SK-N-SH treated with all-trans-retinoic acid at 6 μM for 48 hours (cell line): ENCODE measurements at regions not wholly inside any gene's neighbourhood (a gene's known extent, or its start where the extent isn't known, plus 50 kb on each side); places are given as distances from the start of the nearest gene placed in this dataset.

Source experiments
- ATAC-seq: fragments of 200-7000 bp; cut with Tn5 transposase; 3 replicates; pipeline ENCODE4 v1.9.1; 2020; ENCODE audit warnings: mild to moderate bottlenecking, moderate library complexity
- ARNTL ChIP-seq: fragments of 450-650 bp; formaldehyde crosslinking; IDR thresholded peaks from 2 replicates; pipeline ENCODE4 v1.5.0; 2020; ENCODE audit warnings: low read depth, mild to moderate bottlenecking, moderate library complexity, borderline replicate concordance
- BACH2 ChIP-seq: fragments of 250-450 bp; sonication (Bioruptor Pico); IDR thresholded peaks from 2 replicates; pipeline ENCODE4 v1.9.0; 2021; ENCODE audit warnings: mild to moderate bottlenecking, borderline replicate concordance
- CREB5 ChIP-seq: fragments of 250-450 bp; sonication (Bioruptor Pico); IDR thresholded peaks from 2 replicates; pipeline ENCODE4 v1.5.1; 2020; ENCODE audit warnings: low read depth, mild to moderate bottlenecking, moderate library complexity
- CSDC2 ChIP-seq: fragments of 250-450 bp; sonication (Bioruptor Pico); IDR thresholded peaks from 2 replicates; pipeline ENCODE4 v1.5.0; 2020; ENCODE audit warnings: mild to moderate bottlenecking, moderate library complexity
- CSRNP3 ChIP-seq: fragments of 250-450 bp; sonication (Bioruptor Pico); IDR thresholded peaks from 2 replicates; pipeline ENCODE4 v1.5.1; 2021; ENCODE audit warnings: mild to moderate bottlenecking, moderate library complexity
- ESRRG ChIP-seq: fragments of 250-450 bp; sonication (Bioruptor Pico); IDR thresholded peaks from 2 replicates; pipeline ENCODE4 v1.6.1; 2021; ENCODE audit warnings: mild to moderate bottlenecking
- GLIS3 ChIP-seq: fragments of 250-450 bp; sonication (Bioruptor Pico); IDR thresholded peaks from 2 replicates; pipeline ENCODE4 v1.5.0; 2020; ENCODE audit warnings: mild to moderate bottlenecking, moderate library complexity
- ISL1 ChIP-seq: fragments of 250-450 bp; sonication (Bioruptor Pico); IDR thresholded peaks from 2 replicates; pipeline ENCODE4 v2.1.2; 2022; ENCODE audit warnings: mild to moderate bottlenecking, moderate library complexity
- OSR1 ChIP-seq: fragments of 250-450 bp; sonication (Bioruptor Pico); IDR thresholded peaks from 2 replicates; pipeline ENCODE4 v1.8.0; 2022; ENCODE audit warnings: moderate library complexity, mild to moderate bottlenecking, inconsistent platforms
- PATZ1 ChIP-seq: fragments of 250-450 bp; sonication (Bioruptor Pico); IDR thresholded peaks from 2 replicates; pipeline ENCODE4 v1.8.0; 2020; ENCODE audit warnings: mild to moderate bottlenecking, moderate library complexity, borderline replicate concordance
- POU6F1 ChIP-seq: fragments of 250-450 bp; sonication (Bioruptor Pico); IDR thresholded peaks from 2 replicates; pipeline ENCODE4 v1.8.0; 2021; ENCODE audit warnings: low read depth, mild to moderate bottlenecking, moderate library complexity, borderline replicate concordance
- RARB ChIP-seq: fragments of 250-450 bp; sonication (Bioruptor Pico); IDR thresholded peaks from 2 replicates; pipeline ENCODE4 v1.8.0; 2021; ENCODE audit warnings: mild to moderate bottlenecking, moderate library complexity
- SNAI2 ChIP-seq: fragments of 250-450 bp; sonication (Bioruptor Pico); IDR thresholded peaks from 2 replicates; pipeline ENCODE4 v1.5.0; 2020; ENCODE audit warnings: mild to moderate bottlenecking, moderate library complexity
- TCF4 ChIP-seq: fragments of 250-450 bp; sonication (Bioruptor Pico); IDR thresholded peaks from 2 replicates; pipeline ENCODE4 v1.8.0; 2021; ENCODE audit warnings: mild to moderate bottlenecking, moderate library complexity, borderline replicate concordance
- TOX ChIP-seq: fragments of 250-450 bp; sonication (Bioruptor Pico); IDR thresholded peaks from 2 replicates; pipeline ENCODE4 v1.8.0; 2021; ENCODE audit warnings: mild to moderate bottlenecking, moderate library complexity, borderline replicate concordance
- TSHZ2 ChIP-seq: fragments of 250-450 bp; sonication (Bioruptor Pico); IDR thresholded peaks from 2 replicates; pipeline ENCODE4 v1.5.0; 2020; ENCODE audit warnings: mild to moderate bottlenecking, moderate library complexity
- ZC3H10 ChIP-seq: fragments of 250-450 bp; sonication (Bioruptor Pico); IDR thresholded peaks from 2 replicates; pipeline ENCODE4 v1.5.1; 2021; ENCODE audit warnings: mild to moderate bottlenecking, moderate library complexity
- ZFP3 ChIP-seq: fragments of 250-450 bp; sonication (Bioruptor Pico); IDR thresholded peaks from 2 replicates; pipeline ENCODE4 v1.5.0; 2020; ENCODE audit warnings: mild to moderate bottlenecking, moderate library complexity
- ZFP30 ChIP-seq: fragments of 450-650 bp; formaldehyde crosslinking; IDR thresholded peaks from 2 replicates; pipeline ENCODE4 v1.5.0; 2022; ENCODE audit warnings: mild to moderate bottlenecking, moderate library complexity
- ZNF565 ChIP-seq: fragments of 450-650 bp; formaldehyde crosslinking; conservative IDR thresholded peaks from 2 replicates; pipeline ENCODE4 v1.5.0; 2020; ENCODE audit warnings: low read depth, mild to moderate bottlenecking, moderate library complexity
- ZNF70 ChIP-seq: fragments of 450-650 bp; formaldehyde crosslinking; IDR thresholded peaks from 2 replicates; pipeline ENCODE4 v1.5.0; 2020; ENCODE audit warnings: mild to moderate bottlenecking, moderate library complexity
- ZNF8 ChIP-seq: fragments of 450-650 bp; formaldehyde crosslinking; IDR thresholded peaks from 2 replicates; pipeline ENCODE4 v1.5.0; 2020; ENCODE audit warnings: mild to moderate bottlenecking, moderate library complexity

GRCh38 chr20:52841003-52841402, 131.2 kb upstream of the TSHZ2 start:
- ATAC-seq = no peak
- TF ChIP-seq CSRNP3 = no peak
- no peak for TF ChIP-seq ISL1
- TF ChIP-seq ZFP30 (CRISPR knock-in tag) = no peak
- no peak for TF ChIP-seq OSR1 (CRISPR knock-in tag)
- TF ChIP-seq CSDC2 = no peak

GRCh38 chr20:52840041-52840440, 132.1 kb upstream of the TSHZ2 start:
- TF ChIP-seq ISL1 (no peak), ESRRG (CRISPR knock-in tag) (no peak), TOX (CRISPR knock-in tag) (no peak), ZC3H10 (no peak), RARB (CRISPR knock-in tag) (no peak), POU6F1 (CRISPR knock-in tag) (no peak), CREB5 (CRISPR knock-in tag) (no peak), ZNF8 (no peak), TSHZ2 (no peak), BACH2 (CRISPR knock-in tag) (no peak), SNAI2 (CRISPR knock-in tag) (no peak), GLIS3 (CRISPR knock-in tag) (no peak), ARNTL (CRISPR knock-in tag) (no peak), ZNF565 (no peak)

GRCh38 chr20:52838510-52839241, 133.5 kb upstream of the TSHZ2 start:
- ATAC-seq = no peak
- TF ChIP-seq RARB (CRISPR knock-in tag) (no peak), ZFP3 (no peak), ZFP30 (CRISPR knock-in tag) (no peak), ZC3H10 (no peak), ZNF70 (no peak), TOX (CRISPR knock-in tag) (no peak), ARNTL (CRISPR knock-in tag) (no peak), CREB5 (CRISPR knock-in tag) (no peak), SNAI2 (CRISPR knock-in tag) (no peak), ZNF565 (no peak), OSR1 (CRISPR knock-in tag) (no peak)

More at GRCh38 chr20:52840041-52840440, 132.1 kb upstream of the TSHZ2 start:
- ATAC-seq = no peak

- no peak for TF ChIP-seq BACH2 (CRISPR knock-in tag)
- no peak for TF ChIP-seq PATZ1 (CRISPR knock-in tag)
- no peak for TF ChIP-seq ESRRG (CRISPR knock-in tag)
- TF ChIP-seq TOX (CRISPR knock-in tag) = no peak
- no peak for TF ChIP-seq CSDC2
- no peak for TF ChIP-seq ZFP3
- no peak for TF ChIP-seq TSHZ2
- no peak for TF ChIP-seq ARNTL (CRISPR knock-in tag)
- no peak for TF ChIP-seq TCF4 (CRISPR knock-in tag)
- no peak for ATAC-seq
These were observed 134.8 kb upstream of the TSHZ2 start for GRCh38 chr20:52837378-52837777.
